KMS-11 (cell line): ENCODE measurements at regions not wholly inside any gene's neighbourhood (a gene's known extent, or its start where the extent isn't known, plus 50 kb on each side); places are given as distances from the start of the nearest gene placed in this dataset.

Experiments
- H2AFZ ChIP-seq: fragments of 200-600 bp; sonication (generic); 2 replicates; pipeline ENCODE4 v1.6.1; 2016; ENCODE audit warnings: antibody characterized with exemption, mixed run types, low read depth
- H3K27ac ChIP-seq: fragments of 200-600 bp; sonication (generic); 2 replicates; pipeline ENCODE4 v1.6.1; 2016; ENCODE audit warnings: mild to moderate bottlenecking, mixed run types
- H3K27me3 ChIP-seq: fragments of 200-600 bp; sonication (generic); 2 replicates; pipeline ENCODE4 v1.6.1; 2017; ENCODE audit warnings: mild to moderate bottlenecking, low read depth, mixed run types, moderate library complexity; ENCODE audit not compliant: insufficient read depth
- H3K36me3 ChIP-seq: fragments of 200-600 bp; sonication (generic); 2 replicates; pipeline ENCODE4 v1.6.1; 2017; ENCODE audit warnings: mild to moderate bottlenecking, mixed run types; ENCODE audit not compliant: insufficient read depth
- H3K4me1 ChIP-seq: fragments of 200-600 bp; sonication (generic); 2 replicates; pipeline ENCODE4 v1.6.1; 2016; ENCODE audit warnings: mild to moderate bottlenecking, low read depth, mixed run types; ENCODE audit not compliant: poor library complexity, severe bottlenecking
- H3K4me2 ChIP-seq: fragments of 200-600 bp; sonication (generic); 2 replicates; pipeline ENCODE4 v1.7.0; 2016; ENCODE audit warnings: mild to moderate bottlenecking, mixed run types
- H3K4me3 ChIP-seq: fragments of 200-600 bp; sonication (generic); IDR thresholded peaks from 2 replicates; pipeline ENCODE4 v1.6.1; 2017; ENCODE audit warnings: low read depth, low read length, mixed read lengths; ENCODE audit not compliant: insufficient read depth
- H3K79me2 ChIP-seq: fragments of 200-600 bp; sonication (generic); 2 replicates; pipeline ENCODE4 v1.6.1; 2016; ENCODE audit warnings: low read depth, mixed run types; ENCODE audit not compliant: insufficient read depth
- H3K9ac ChIP-seq: fragments of 200-600 bp; sonication (generic); 2 replicates; pipeline ENCODE4 v1.6.1; 2016; ENCODE audit warnings: mild to moderate bottlenecking, mixed run types
- H4K20me1 ChIP-seq: fragments of 200-600 bp; sonication (generic); 2 replicates; pipeline ENCODE4 v1.6.1; 2016; ENCODE audit warnings: mild to moderate bottlenecking, mixed run types; ENCODE audit not compliant: insufficient read depth
- CTCF ChIP-seq: fragments of 200-600 bp; sonication (generic); conservative IDR thresholded peaks from 2 replicates; pipeline ENCODE4 v1.6.1; 2017; ENCODE audit warnings: low read depth, mild to moderate bottlenecking, antibody characterized with exemption, low read length, moderate library complexity, mixed read lengths

DNA sequence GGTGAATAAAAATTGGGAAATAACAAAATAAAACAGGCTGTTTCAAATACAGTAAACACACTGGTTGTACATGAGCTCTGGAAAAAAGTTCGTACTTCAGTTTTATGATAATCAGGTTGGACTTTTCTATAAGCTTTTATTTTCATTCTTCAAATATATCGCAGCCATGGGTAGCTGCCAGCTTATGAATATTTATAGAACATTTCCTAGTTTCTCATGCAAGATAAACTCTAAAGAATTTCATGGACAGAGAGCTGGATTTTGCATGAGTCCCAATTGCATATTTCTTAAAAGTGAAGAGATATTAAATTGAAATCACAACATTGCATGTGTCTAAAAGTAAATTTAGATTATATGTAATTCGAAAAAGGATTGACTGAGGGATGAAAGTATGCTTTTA is 827.6 kb downstream of the SLC6A15 start:
- Histone ChIP-seq H3K79me2 (no peaks in the 10 kb centered on the region), H3K4me2 (no peak overlapping the region), H2AFZ (no peak overlapping the region), H3K4me1 (no peaks in the 10 kb centered on the region), H3K27me3 (no peaks in the 10 kb centered on the region), H3K4me3 (no peak overlapping the region), H4K20me1 (no peaks in the 10 kb centered on the region), H3K36me3 (no peaks in the 10 kb centered on the region), H3K9ac (no peak overlapping the region), H3K27ac (no peak overlapping the region)
- no peak for TF ChIP-seq CTCF

- H3K4me2 ChIP-seq, result no peak overlapping the region
- no peaks in the 10 kb centered on the region for H3K36me3 ChIP-seq
- no peaks in the 10 kb centered on the region for H3K4me1 ChIP-seq
- H3K4me3 ChIP-seq, result no peak overlapping the region
- no peak overlapping the region for H2AFZ ChIP-seq
- H3K27ac ChIP-seq, result no peak overlapping the region
- TF ChIP-seq CTCF, result no peak
- H3K9ac ChIP-seq, result no peak overlapping the region
- H4K20me1 ChIP-seq, result no peaks in the 10 kb centered on the region
- H3K79me2 ChIP-seq, result no peaks in the 10 kb centered on the region
- no peaks in the 10 kb centered on the region for H3K27me3 ChIP-seq
Observed at GRCh38 chr12:84079626-84080025, 833.0 kb downstream of the SLC6A15 start.

DNA sequence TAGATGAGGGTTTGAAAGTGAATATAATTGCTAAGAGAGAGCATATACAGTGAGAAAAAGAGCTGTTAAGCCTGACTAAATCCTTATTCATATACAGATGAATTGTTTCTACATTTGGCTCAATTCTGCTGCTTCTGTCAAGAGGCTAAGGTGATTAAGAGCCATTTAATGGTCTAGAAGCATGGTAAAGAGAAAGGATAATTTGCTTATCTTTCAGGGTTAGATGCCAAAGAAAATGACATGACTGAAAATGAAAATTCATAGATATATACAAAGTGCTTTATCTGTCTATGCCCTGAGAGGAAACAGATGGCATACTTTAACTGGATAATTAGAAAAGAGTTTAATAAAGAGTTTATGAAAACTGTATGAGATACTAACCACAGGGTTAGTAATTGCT is 834.9 kb downstream of the SLC6A15 start:
- no peaks in the 10 kb centered on the region for H3K4me1 ChIP-seq
- no peak overlapping the region for H3K4me2 ChIP-seq
- no peak overlapping the region for H3K9ac ChIP-seq
- no peak overlapping the region for H3K4me3 ChIP-seq
- no peak overlapping the region for H2AFZ ChIP-seq
- no peaks in the 10 kb centered on the region for H3K36me3 ChIP-seq
- no peak overlapping the region for H3K27ac ChIP-seq
- H4K20me1 ChIP-seq, result no peaks in the 10 kb centered on the region
- no peaks in the 10 kb centered on the region for H3K79me2 ChIP-seq
- TF ChIP-seq CTCF, result no peak
- H3K27me3 ChIP-seq, result no peaks in the 10 kb centered on the region

GRCh38 chr12:84075991-84076390 is 836.6 kb downstream of the SLC6A15 start:
- H3K4me1 ChIP-seq, result no peaks in the 10 kb centered on the region
- TF ChIP-seq CTCF, result no peak

DNA sequence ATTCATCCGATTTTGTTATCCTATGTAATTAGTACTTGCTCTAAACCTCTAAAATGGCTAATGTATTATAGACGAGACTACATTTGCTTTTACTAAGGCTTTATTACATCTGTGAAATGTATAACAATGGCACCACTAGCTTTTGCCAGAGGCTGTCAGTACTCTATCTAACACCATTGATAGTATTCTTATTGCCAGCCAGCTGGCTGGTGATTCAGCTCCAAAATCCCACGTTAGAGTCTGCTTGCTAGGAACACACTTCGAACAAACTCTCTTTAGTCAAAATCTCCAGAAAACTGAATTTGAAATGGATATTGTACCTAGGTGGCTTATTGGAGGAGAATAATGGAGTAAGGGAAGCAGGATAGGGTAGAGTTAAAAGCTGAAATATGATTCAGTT is 839.2 kb downstream of the SLC6A15 start:
- Histone ChIP-seq H3K27me3 (no peaks in the 10 kb centered on the region), H4K20me1 (no peaks in the 10 kb centered on the region), H3K9ac (no peak overlapping the region), H3K79me2 (no peaks in the 10 kb centered on the region), H3K4me1 (no peaks in the 10 kb centered on the region), H3K4me2 (no peak overlapping the region), H2AFZ (no peak overlapping the region), H3K4me3 (no peak overlapping the region), H3K27ac (no peak overlapping the region), H3K36me3 (no peaks in the 10 kb centered on the region)
- no peak for TF ChIP-seq CTCF

More at GRCh38 chr12:84075991-84076390, 836.6 kb downstream of the SLC6A15 start:
- H3K27ac ChIP-seq, result no peak overlapping the region
- H3K4me3 ChIP-seq, result no peak overlapping the region
- H3K36me3 ChIP-seq, result no peaks in the 10 kb centered on the region
- H3K79me2 ChIP-seq, result no peaks in the 10 kb centered on the region
- no peaks in the 10 kb centered on the region for H3K27me3 ChIP-seq
- no peak overlapping the region for H2AFZ ChIP-seq
- H4K20me1 ChIP-seq, result no peaks in the 10 kb centered on the region
- H3K4me2 ChIP-seq, result no peak overlapping the region
- no peak overlapping the region for H3K9ac ChIP-seq
